H1 (cell line): ENCODE measurements at regions not wholly inside any gene's neighbourhood (a gene's known extent, or its start where the extent isn't known, plus 50 kb on each side); places are given as distances from the start of the nearest gene placed in this dataset.

Experiments
- CTCF ChIA-PET: fragments of 300-600 bp; sonication (Branson Sonifier 250); formaldehyde crosslinking; loops from one replicate; lab custom pipeline; 2021; ENCODE audit not compliant: partially characterized antibody; lab: Charles Lee
- POLR2A ChIA-PET: fragments of 300-600 bp; sonication (Branson Sonifier 250); formaldehyde crosslinking; loops from one replicate; lab custom pipeline; 2021; ENCODE audit warnings: inconsistent platforms; ENCODE audit not compliant: partially characterized antibody; lab: Charles Lee
- DNase-seq, 2 experiments: peaks; one replicate each; pipeline versions ENCODE4 v3.0.0 to v3.0.0-alpha.2; 2010 to 2022; ENCODE audit warnings: low spot score in 2 of 2, low read depth in 1 of 2, mixed read lengths in 1 of 2
- FAIRE-seq: peaks from 2 replicates; lab custom pipeline; 2011; peaks lifted over from hg19 to GRCh38; lab: Jason Lieb, UNC
- H2AFZ ChIP-seq: 2 replicates; pipeline ENCODE4 v1.8.1; 2012; ENCODE audit warnings: low read length, inconsistent platforms
- H2AK5ac ChIP-seq: 2 replicates; pipeline ENCODE4 v1.6.1; 2013; ENCODE audit warnings: low read depth, low read length
- H2BK120ac ChIP-seq: replicated peaks from 2 replicates; pipeline ENCODE3; 2013; ENCODE audit warnings: low read depth, low read length, inconsistent platforms
- H2BK12ac ChIP-seq: 2 replicates; pipeline ENCODE4 v1.6.1; 2013; ENCODE audit warnings: low read depth, low read length
- H2BK15ac ChIP-seq: 2 replicates; pipeline ENCODE4 v1.6.1; 2013; ENCODE audit warnings: low read length
- H2BK20ac ChIP-seq: 2 replicates; pipeline ENCODE4 v1.6.1; 2013; ENCODE audit warnings: low read length
- H2BK5ac ChIP-seq: 2 replicates; pipeline ENCODE4 v1.6.1; 2013; ENCODE audit warnings: low read depth, low read length
- H3K14ac ChIP-seq: 2 replicates; pipeline ENCODE4 v1.6.1; 2013; ENCODE audit warnings: inconsistent platforms; ENCODE audit not compliant: insufficient read length
- H3K18ac ChIP-seq: 2 replicates; pipeline ENCODE4 v1.6.1; 2013; ENCODE audit warnings: low read length; ENCODE audit errors: extremely low read depth
- H3K23ac ChIP-seq: 2 replicates; pipeline ENCODE4 v1.6.1; 2013; ENCODE audit warnings: inconsistent platforms; ENCODE audit not compliant: insufficient read length
- H3K23me2 ChIP-seq: 2 replicates; pipeline ENCODE4 v1.6.1; 2013; ENCODE audit warnings: low read depth, low read length
- H3K27ac ChIP-seq: 2 replicates; pipeline ENCODE4 v1.6.1; 2011; ENCODE audit warnings: low read depth, low read length, inconsistent platforms
- H3K27me3 ChIP-seq, 4 experiments: replicated peaks in 1 of 4; 1 replicate in 1 of 4; 2 replicates in 3 of 4; pipeline versions ENCODE4 v1.6.1 to v1.8.1; 2011 to 2013; ENCODE audit warnings: low read length in 3 of 4, mild to moderate bottlenecking in 3 of 4, inconsistent platforms in 2 of 4, mixed read lengths in 2 of 4, moderate library complexity in 1 of 4; ENCODE audit not compliant: control insufficient read depth in 3 of 4, insufficient read depth in 3 of 4; ENCODE audit errors: extremely low read depth in 1 of 4
- H3K36me3 ChIP-seq, 4 experiments: 2 replicates each; pipeline versions ENCODE4 v1.6.1 to v1.8.1; 2011 to 2013; ENCODE audit warnings: mild to moderate bottlenecking in 4 of 4, low read length in 3 of 4, moderate library complexity in 2 of 4, control low read depth in 1 of 4, inconsistent platforms in 1 of 4; ENCODE audit not compliant: insufficient read depth in 4 of 4, control insufficient read depth in 2 of 4
- H3K4ac ChIP-seq: replicated peaks from 2 replicates; pipeline ENCODE3; 2013; ENCODE audit warnings: low read length, low read depth, mixed read lengths, inconsistent platforms; ENCODE audit not compliant: insufficient read length
- H3K4me1 ChIP-seq, 4 experiments: replicated peaks in 1 of 4; 1 replicate in 1 of 4; 2 replicates in 3 of 4; pipeline versions ENCODE4 v1.6.1 to v1.8.1; 2011 to 2013; ENCODE audit warnings: low read length in 3 of 4, inconsistent platforms in 2 of 4, mixed read lengths in 1 of 4; ENCODE audit not compliant: insufficient read depth in 4 of 4, control insufficient read depth in 3 of 4
- H3K4me2 ChIP-seq, 2 experiments: 2 replicates each; pipeline versions ENCODE4 v1.6.1 to v1.8.1; 2011 to 2013; ENCODE audit warnings: low read depth in 2 of 2, low read length in 2 of 2, control low read depth in 1 of 2, inconsistent platforms in 1 of 2, mild to moderate bottlenecking in 1 of 2; ENCODE audit not compliant: insufficient read depth in 1 of 2
- H3K4me3 ChIP-seq, 4 experiments: fragments of 200-600, 300-600 bp in 1 of 4; sonication (generic), shearing (Covaris generic), sonication (Bioruptor Twin) in 1 of 4; 2 replicates each; pipeline versions ENCODE4 v1.5.1 to v1.8.1; 2011 to 2016; ENCODE audit warnings: low read length in 4 of 4, low read depth in 3 of 4, control low read depth in 2 of 4, inconsistent platforms in 2 of 4, mild to moderate bottlenecking in 2 of 4, mixed read lengths in 1 of 4, moderate library complexity in 1 of 4; ENCODE audit not compliant: insufficient read depth in 2 of 4; ENCODE audit errors: extremely low read depth in 1 of 4
- H3K56ac ChIP-seq: replicated peaks from 2 replicates; pipeline ENCODE3; 2013; ENCODE audit warnings: low read depth, mild to moderate bottlenecking, mixed read lengths, low read length, inconsistent platforms; ENCODE audit not compliant: insufficient read length
- H3K79me1 ChIP-seq: 2 replicates; pipeline ENCODE4 v1.6.1; 2013; ENCODE audit warnings: low read depth, low read length, control low read depth
- H3K79me2 ChIP-seq, 2 experiments: 2 replicates each; pipeline versions ENCODE4 v1.6.1 to v1.8.1; 2012 to 2013; ENCODE audit warnings: low read length in 2 of 2, mild to moderate bottlenecking in 2 of 2, inconsistent platforms in 1 of 2; ENCODE audit not compliant: insufficient read depth in 2 of 2, control insufficient read depth in 1 of 2
- H3K9ac ChIP-seq, 4 experiments: replicated peaks in 1 of 4; 1 replicate in 1 of 4; 2 replicates in 3 of 4; pipeline versions ENCODE4 v1.6.1 to v1.8.1; 2011 to 2013; ENCODE audit warnings: low read depth in 3 of 4, low read length in 3 of 4, control low read depth in 2 of 4, mild to moderate bottlenecking in 2 of 4, moderate library complexity in 2 of 4, inconsistent platforms in 1 of 4; ENCODE audit errors: extremely low read depth in 1 of 4
- H3K9me3 ChIP-seq, 2 experiments: 2 replicates each; pipeline versions ENCODE4 v1.6.1 to v1.8.1; 2012 to 2013; ENCODE audit warnings: mild to moderate bottlenecking in 2 of 2, moderate library complexity in 2 of 2, control low read depth in 1 of 2, inconsistent platforms in 1 of 2, low read depth in 1 of 2, low read length in 1 of 2, mixed read lengths in 1 of 2; ENCODE audit not compliant: insufficient read depth in 2 of 2
- H4K20me1 ChIP-seq, 2 experiments: replicated peaks in 1 of 2; 2 replicates each; pipeline versions ENCODE3 to v1.8.1; 2011 to 2013; ENCODE audit warnings: inconsistent platforms in 2 of 2, low read length in 2 of 2, mild to moderate bottlenecking in 1 of 2; ENCODE audit not compliant: insufficient read depth in 2 of 2, control insufficient read depth in 1 of 2
- H4K5ac ChIP-seq: 2 replicates; pipeline ENCODE4 v1.6.1; 2013; ENCODE audit warnings: low read length, low read depth, mixed read lengths, inconsistent platforms; ENCODE audit not compliant: insufficient read length
- H4K8ac ChIP-seq: 2 replicates; pipeline ENCODE4 v1.8.0; 2013; ENCODE audit warnings: mild to moderate bottlenecking, moderate library complexity, low read length, inconsistent platforms; ENCODE audit not compliant: insufficient read depth; ENCODE audit errors: extremely low read depth
- H4K91ac ChIP-seq: replicated peaks from 2 replicates; pipeline ENCODE3; 2013; ENCODE audit warnings: low read length, mixed read lengths, inconsistent platforms; ENCODE audit not compliant: insufficient read length
- CBX5 ChIP-seq: fragments of 300-800, 300-1000 bp; sonication (generic); IDR thresholded peaks from 2 replicates; pipeline ENCODE4 v1.7.1; 2016; ENCODE audit warnings: antibody characterized with exemption, low read length, low read depth
- CBX8 ChIP-seq: fragments of 300-800, 300-1000 bp; sonication (generic); IDR thresholded peaks from 2 replicates; pipeline ENCODE4 v1.7.1; 2016; ENCODE audit warnings: low read depth, low read length, borderline replicate concordance
- EP300 ChIP-seq, 2 experiments: IDR thresholded peaks; 1 replicate in 1 of 2; 2 replicates in 1 of 2; pipeline ENCODE4 v1.6.1; 2011 to 2012; ENCODE audit warnings: low read depth in 2 of 2, low read length in 2 of 2, mild to moderate bottlenecking in 2 of 2, borderline replicate concordance in 1 of 2, inconsistent platforms in 1 of 2, moderate library complexity in 1 of 2
- EZH2 ChIP-seq: fragments of 200-600 bp; sonication (generic); IDR thresholded peaks from 2 replicates; pipeline ENCODE4 v1.7.1; 2012; ENCODE audit warnings: low read depth, mild to moderate bottlenecking, moderate library complexity, low read length, inconsistent platforms; ENCODE audit not compliant: severe bottlenecking
- FOSL1 ChIP-seq: IDR thresholded peaks from 2 replicates; pipeline ENCODE4 v1.6.1; 2011; ENCODE audit warnings: mild to moderate bottlenecking, low read depth, low read length, moderate library complexity; ENCODE audit not compliant: insufficient read depth
- GABPA ChIP-seq: IDR thresholded peaks from 2 replicates; pipeline ENCODE4 v1.6.1; 2011; ENCODE audit warnings: mild to moderate bottlenecking, low read length, moderate library complexity, borderline replicate concordance; ENCODE audit not compliant: insufficient read depth
- NANOG ChIP-seq: IDR thresholded peaks from 2 replicates; pipeline ENCODE4 v1.6.1; 2011; ENCODE audit warnings: low read length, low read depth, mild to moderate bottlenecking, inconsistent platforms; ENCODE audit not compliant: insufficient read depth, poor library complexity, severe bottlenecking
- NRF1 ChIP-seq: IDR thresholded peaks from 2 replicates; pipeline ENCODE4 v1.6.1; 2011; ENCODE audit warnings: mild to moderate bottlenecking, low read depth, low read length, improper control_type of control experiment
- PHF8 ChIP-seq: fragments of 200-600 bp; sonication (generic); conservative IDR thresholded peaks from 2 replicates; pipeline ENCODE4 v1.7.1; 2012; ENCODE audit warnings: low read depth, mild to moderate bottlenecking, inconsistent platforms, low read length, moderate library complexity
- POLR2A ChIP-seq, 2 experiments: IDR thresholded peaks; 1 replicate in 1 of 2; 2 replicates in 1 of 2; pipeline ENCODE4 v1.6.1; 2011; ENCODE audit warnings: low read depth in 2 of 2, low read length in 2 of 2, mild to moderate bottlenecking in 2 of 2; ENCODE audit errors: control extremely low read depth in 1 of 2
- RFX5 ChIP-seq: IDR thresholded peaks from 2 replicates; pipeline ENCODE4 v1.6.1; 2011; ENCODE audit warnings: low read depth, low read length, improper control_type of control experiment, borderline replicate concordance
- SRF ChIP-seq: IDR thresholded peaks from 2 replicates; pipeline ENCODE4 v1.6.1; 2011; ENCODE audit warnings: mild to moderate bottlenecking, low read depth, low read length, moderate library complexity
- TAF7 ChIP-seq: optimal IDR thresholded peaks from 2 replicates; pipeline ENCODE3; 2011; ENCODE audit warnings: low read depth, mild to moderate bottlenecking, inconsistent platforms, low read length, moderate library complexity, borderline replicate concordance
- WGBS, 2 experiments: shearing (Covaris generic) in 1 of 2; methylation state at CpG; one replicate each; pipeline versions ENCODE4 v1.1.6 to v1.1.7; 2013 to 2015; ENCODE audit warnings: low lambda C conversion rate in 2 of 2, mixed read lengths in 2 of 2, inconsistent platforms in 1 of 2, low coverage in 1 of 2, missing lambda C conversion rate in 1 of 2; ENCODE audit not compliant: insufficient replicate concordance in 2 of 2, insufficient coverage in 1 of 2, insufficient read length in 1 of 2; ENCODE audit errors: extremely low coverage in 1 of 2, missing lambda C conversion rate in 1 of 2; 5-methylcytosine and 5-hydroxymethylcytosine counted together
- TF ChIP-seq, protein P1 (sequence below): IDR thresholded peaks from 2 replicates; pipeline ENCODE4 v1.6.1; 2011; ENCODE audit warnings: low read depth, mild to moderate bottlenecking, low read length; ENCODE audit not compliant: insufficient read depth

- H4K20me1 ChIP-seq = no peaks in the 10 kb centered on the region
- no peak overlapping the region for H3K4me2 ChIP-seq
- no peak overlapping the region for H3K23ac ChIP-seq
- H3K4me3 ChIP-seq = no peak overlapping the region
- WGBS, 2 experiments = 91% methylated on average over 4 of the region's 4 CpGs; no CpG with 5 or more reads in 1 of the 2 experiments
- no peak overlapping the region for H2BK5ac ChIP-seq
- H2BK15ac ChIP-seq = no peak overlapping the region
- no peaks in the 10 kb centered on the region for H3K9me3 ChIP-seq
- no peaks in the 10 kb centered on the region for H3K36me3 ChIP-seq
- H3K18ac ChIP-seq = no peak overlapping the region; the same call in 1 of the 2 replicates
- H3K14ac ChIP-seq = no peak overlapping the region
- no peaks in the 10 kb centered on the region for H3K79me1 ChIP-seq
- H2BK20ac ChIP-seq = no peak overlapping the region
- no peak overlapping the region for H3K56ac ChIP-seq
- FAIRE-seq (no peak), DNase-seq (no peak)
- no peak overlapping the region for H4K91ac ChIP-seq
- H3K79me2 ChIP-seq = no peaks in the 10 kb centered on the region
- H4K8ac ChIP-seq = no peak overlapping the region
- H2AFZ ChIP-seq = no peak overlapping the region
- POLR2A ChIA-PET = no interaction called here
- H3K9ac ChIP-seq = no peak overlapping the region
- no peak overlapping the region for H2BK120ac ChIP-seq
- H3K27ac ChIP-seq = no peak overlapping the region
- no peak overlapping the region for H4K5ac ChIP-seq
- no peak overlapping the region for H3K4ac ChIP-seq
- CTCF ChIA-PET = interaction anchor here (0.8 to 1.8 kb wide), 3 partner anchors 89 to 410 kb away, joined by 3 to 4 read pairs (median 3); no protein-coding TSS in a partner anchor
- no peak overlapping the region for H2BK12ac ChIP-seq
- H3K4me1 ChIP-seq = peaks cover 0 to 18% (median 4%) of the 10 kb centered on the region in 4 experiments; a peak in 3 of 7 replicates
- H3K23me2 ChIP-seq = no peaks in the 10 kb centered on the region
- H3K27me3 ChIP-seq = no peaks in the 10 kb centered on the region
- H2AK5ac ChIP-seq = no peak overlapping the region
- TF ChIP-seq NANOG = no peak
- TF ChIP-seq PHF8 = no peak
- no peak for TF ChIP-seq TAF7
- TF ChIP-seq EZH2 = no peak
- TF ChIP-seq GABPA = no peak
- TF ChIP-seq POLR2A (IDR thresholded peaks at IDR 0.05; ENCODE audit: control extremely low read depth in 1 of 2, low read depth in 2 of 2, low read length in 2 of 2) = no peak
- no peak for TF ChIP-seq CBX8
- TF ChIP-seq EP300 (IDR thresholded peaks at IDR 0.05; ENCODE audit: borderline replicate concordance in 1 of 2, low read depth in 2 of 2, low read length in 2 of 2) = no peak
- no peak for TF ChIP-seq FOSL1
- no peak for TF ChIP-seq SRF
- TF ChIP-seq CBX5 = no peak
- TF ChIP-seq RFX5 = no peak
- TF ChIP-seq NRF1 = no peak
- TF ChIP-seq, protein P1, sequence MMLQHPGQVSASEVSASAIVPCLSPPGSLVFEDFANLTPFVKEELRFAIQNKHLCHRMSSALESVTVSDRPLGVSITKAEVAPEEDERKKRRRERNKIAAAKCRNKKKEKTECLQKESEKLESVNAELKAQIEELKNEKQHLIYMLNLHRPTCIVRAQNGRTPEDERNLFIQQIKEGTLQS = no peak
Measured at GRCh38 chr12:97398704-97399103, 63.9 kb upstream of the RMST start.
